ENCODE measurements at regions not wholly inside any gene's neighbourhood (a gene's known extent, or its start where the extent isn't known, plus 50 kb on each side); places are given as distances from the start of the nearest gene placed in this dataset.
A peak's percentile ranks its signal among the peaks of the same experiment; 100 is the strongest.

- no peak for DNase-seq
Measured at GRCh38 chr2:48109491-48110204, 203.3 kb upstream of the FBXO11 start.

- no peak for DNase-seq
Measured at GRCh38 chr2:48110492-48110891, 204.0 kb upstream of the FOXN2 start.

GRCh38 chr2:48112911-48113680, 201.4 kb upstream of the FOXN2 start:
- DNase-seq = no peak

GRCh38 chr2:48113767-48114166, 200.7 kb upstream of the FOXN2 start:
- no peak for DNase-seq

- DNase-seq = no peak
Measured at GRCh38 chr2:48114256-48114655, 200.2 kb upstream of the FOXN2 start.

GRCh38 chr2:48116497-48116896, 198.0 kb upstream of the FOXN2 start:
- no peak for DNase-seq

- no peak for DNase-seq
Measured at GRCh38 chr2:48118895-48119294, 195.6 kb upstream of the FOXN2 start.

GRCh38 chr2:48120112-48120511, 194.4 kb upstream of the FOXN2 start:
- no peak for DNase-seq

GRCh38 chr2:48120759-48121242, 193.7 kb upstream of the FOXN2 start:
- no peak for DNase-seq

GRCh38 chr2:48122166-48122565, 192.3 kb upstream of the FOXN2 start:
- DNase-seq = no peak

- no peak for DNase-seq
Measured at GRCh38 chr2:48124592-48124991, 189.9 kb upstream of the FOXN2 start.

GRCh38 chr2:48126162-48126561, 188.3 kb upstream of the FOXN2 start:
- no peak for DNase-seq

- DNase-seq = no peak
Measured at GRCh38 chr2:48127612-48128191, 186.8 kb upstream of the FOXN2 start.

GRCh38 chr2:48129293-48129950, 185.1 kb upstream of the FOXN2 start:
- no peak for DNase-seq

- DNase-seq = peak; percentile 78
Measured at GRCh38 chr2:48131539-48132270, 182.8 kb upstream of the FOXN2 start.

- no peak for DNase-seq
Measured at GRCh38 chr2:48132271-48132625, 182.2 kb upstream of the FOXN2 start.

GRCh38 chr2:48134704-48135103, 179.8 kb upstream of the FOXN2 start:
- no peak for DNase-seq

- no peak for DNase-seq
Measured at GRCh38 chr2:48135797-48136196, 178.7 kb upstream of the FOXN2 start.

GRCh38 chr2:48137829-48138228, 176.7 kb upstream of the FOXN2 start:
- DNase-seq = no peak

GRCh38 chr2:48138898-48139297, 175.6 kb upstream of the FOXN2 start:
- DNase-seq = no peak

- no peak for DNase-seq
Measured at GRCh38 chr2:48140586-48140985, 173.9 kb upstream of the FOXN2 start.

- DNase-seq = no peak
Measured at GRCh38 chr2:48144777-48145176, 169.7 kb upstream of the FOXN2 start.

Data from NCI-H446 treated with DMSO at 0.1 percent for 48 hours (cell line).